PC-9 (cell line): ENCODE measurements at regions not wholly inside any gene's neighbourhood (a gene's known extent, or its start where the extent isn't known, plus 50 kb on each side); places are given as distances from the start of the nearest gene placed in this dataset.
A peak's percentile ranks its signal among the peaks of the same experiment; 100 is the strongest.

Experiments used
- BruUV-seq: library from RNA; stranded (reverse); fragments of 400-500 nt; replicated peaks from 2 replicates; lab custom pipeline; 2021; lab: Mats Ljungman, UMichigan
- CTCF ChIA-PET: fragments of 300-600 bp; sonication (Branson Sonifier 250); formaldehyde crosslinking; loops from one replicate; lab custom pipeline; 2022; ENCODE audit warnings: antibody characterized with exemption; lab: Charles Lee
- POLR2A ChIA-PET: fragments of 300-600 bp; sonication (Branson Sonifier 250); formaldehyde crosslinking; loops from one replicate; lab custom pipeline; 2022; ENCODE audit warnings: antibody characterized with exemption; ENCODE audit not compliant: unreplicated experiment; lab: Charles Lee
- DNase-seq, 2 experiments: peaks; one replicate each; pipeline versions ENCODE4 v3.0.0 to v3.0.0-alpha.2; 2015 to 2022; ENCODE audit warnings: mixed read lengths in 1 of 2
- H2AFZ ChIP-seq: fragments of 200-600 bp; sonication (generic); 2 replicates; pipeline ENCODE4 v1.8.1; 2017; ENCODE audit warnings: antibody characterized with exemption
- H3F3A ChIP-seq: fragments of 200-600 bp; sonication (generic); 2 replicates; pipeline ENCODE4 v1.8.1; 2017; ENCODE audit warnings: antibody characterized with exemption, mild to moderate bottlenecking, low read depth; ENCODE audit not compliant: insufficient read depth
- H3K27ac ChIP-seq: fragments of 200-600 bp; sonication (generic); 2 replicates; pipeline ENCODE4 v1.6.1; 2016; ENCODE audit warnings: mixed run types
- H3K27me3 ChIP-seq: fragments of 200-600 bp; sonication (generic); 2 replicates; pipeline ENCODE4 v1.6.1; 2016; ENCODE audit warnings: low read depth, mixed run types; ENCODE audit not compliant: insufficient read depth
- H3K36me3 ChIP-seq: fragments of 200-600 bp; sonication (generic); 2 replicates; pipeline ENCODE4 v1.6.1; 2016; ENCODE audit warnings: low read depth, mixed run types
- H3K4me1 ChIP-seq: fragments of 200-600 bp; sonication (generic); replicated peaks from 2 replicates; pipeline ENCODE4 v1.6.1; 2016; ENCODE audit warnings: mixed run types; ENCODE audit not compliant: insufficient read depth
- H3K4me2 ChIP-seq: fragments of 200-600 bp; sonication (generic); 2 replicates; pipeline ENCODE4 v1.6.1; 2017; ENCODE audit warnings: mixed run types
- H3K4me3 ChIP-seq: fragments of 200-600 bp; sonication (generic); 2 replicates; pipeline ENCODE4 v1.6.1; 2016; ENCODE audit warnings: mixed run types
- H3K79me2 ChIP-seq: fragments of 200-600 bp; sonication (generic); 2 replicates; pipeline ENCODE4 v1.6.1; 2017; ENCODE audit warnings: low read depth, mixed run types
- H3K9me2 ChIP-seq: fragments of 200-600 bp; sonication (generic); 2 replicates; pipeline ENCODE4 v1.8.1; 2017; ENCODE audit warnings: mild to moderate bottlenecking; ENCODE audit not compliant: insufficient read depth
- H3K9me3 ChIP-seq: fragments of 200-600 bp; sonication (generic); 2 replicates; pipeline ENCODE4 v1.8.1; 2016; ENCODE audit warnings: low read depth; ENCODE audit not compliant: insufficient read depth
- H4K20me1 ChIP-seq: fragments of 200-600 bp; sonication (generic); 2 replicates; pipeline ENCODE4 v1.8.1; 2017; ENCODE audit not compliant: insufficient read depth
- CTCF ChIP-seq: fragments of 200-600 bp; sonication (generic); conservative IDR thresholded peaks from 2 replicates; pipeline ENCODE4 v1.6.1; 2017; ENCODE audit warnings: mixed run types, antibody characterized with exemption, mild to moderate bottlenecking, moderate library complexity
- EZH2 ChIP-seq: fragments of 200-600 bp; sonication (generic); IDR thresholded peaks from 2 replicates; pipeline ENCODE4 v1.8.0; 2017; ENCODE audit warnings: antibody characterized with exemption, low read depth
- intact Hi-C: fragments of 100-400 bp; cut with micrococcal nuclease; formaldehyde crosslinking; loops from one replicate; pipeline ENCODE4 v1.10.0; 2022; ENCODE audit not compliant: unreplicated experiment

DNA sequence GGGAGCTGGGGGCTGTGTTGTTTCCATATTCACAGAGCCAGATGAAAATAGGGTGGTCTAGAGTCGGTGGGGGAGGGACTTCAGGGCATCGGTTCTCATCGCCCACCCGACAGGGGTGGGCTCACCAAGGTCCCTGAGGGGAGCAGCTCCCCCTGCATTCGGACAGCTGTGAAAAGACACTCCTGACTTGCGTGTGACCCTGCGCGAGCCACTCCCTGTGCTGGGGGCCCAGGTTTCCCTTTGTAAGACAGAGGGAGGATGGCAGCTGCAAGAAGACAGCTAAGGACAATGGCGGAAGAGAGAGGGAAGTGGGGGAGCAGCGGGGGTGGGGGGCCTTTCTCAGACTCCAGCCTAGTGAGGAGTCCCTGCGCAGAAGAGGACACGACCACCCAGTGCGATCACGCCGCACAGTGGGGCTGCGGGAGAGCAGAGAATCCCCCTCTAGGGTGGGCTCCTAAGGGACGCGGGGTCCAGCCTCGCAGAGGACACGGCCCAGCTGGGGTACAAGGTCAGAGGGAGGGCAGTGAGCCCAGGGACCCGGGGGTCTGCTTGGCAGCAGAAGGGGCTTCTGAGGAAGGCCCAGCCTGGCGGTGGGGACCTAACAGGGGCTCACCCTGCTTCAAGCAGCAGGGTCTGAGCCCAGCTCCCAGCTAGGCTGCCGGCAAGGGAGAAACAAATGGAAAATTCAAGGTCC, 326.9 kb upstream of the DIO3 start:
- intact Hi-C loops: loop anchor here (10.0 kb wide), 2 partner anchors 570 to 850 kb away; no protein-coding TSS in a partner anchor
- TF ChIP-seq EZH2 (no peak), CTCF (no peak)
- no peak overlapping the region for H2AFZ ChIP-seq

GRCh38 chr14:101234999-101235334, 326.3 kb upstream of the DIO3 start:
- Histone ChIP-seq H3K79me2 (no peaks in the 10 kb centered on the region), H3K36me3 (no peaks in the 10 kb centered on the region), H3K27me3 (no peaks in the 10 kb centered on the region), H3F3A (no peaks in the 10 kb centered on the region), H4K20me1 (no peaks in the 10 kb centered on the region), H3K9me3 (no peaks in the 10 kb centered on the region), H2AFZ (no peak overlapping the region), H3K27ac (no peak overlapping the region), H3K4me3 (no peak overlapping the region), H3K4me1 (no peaks in the 10 kb centered on the region), H3K9me2 (no peaks in the 10 kb centered on the region), H3K4me2 (no peak overlapping the region)
- CTCF ChIA-PET: no interaction called here
- no TSS peak for BruUV-seq
- POLR2A ChIA-PET: no interaction called here
- DNase-seq: no peak
- TF ChIP-seq CTCF (no peak), EZH2 (no peak)
- intact Hi-C loops: loop anchor here (10.0 kb wide), 2 partner anchors 570 to 850 kb away; no protein-coding TSS in a partner anchor

More for the DNA sequence above, 326.9 kb upstream of the DIO3 start:
- BruUV-seq: no TSS peak
- no peak overlapping the region for H3K27ac ChIP-seq
- H3K9me2 ChIP-seq: no peaks in the 10 kb centered on the region
- H3K79me2 ChIP-seq: no peaks in the 10 kb centered on the region
- H3K36me3 ChIP-seq: no peaks in the 10 kb centered on the region
- POLR2A ChIA-PET: no interaction called here
- DNase-seq: no peak
- H3F3A ChIP-seq: no peaks in the 10 kb centered on the region
- no peaks in the 10 kb centered on the region for H3K27me3 ChIP-seq
- H3K4me2 ChIP-seq: no peak overlapping the region
- no peaks in the 10 kb centered on the region for H3K9me3 ChIP-seq
- H3K4me3 ChIP-seq: no peak overlapping the region
- CTCF ChIA-PET: no interaction called here
- no peaks in the 10 kb centered on the region for H3K4me1 ChIP-seq
- H4K20me1 ChIP-seq: no peaks in the 10 kb centered on the region

DNA sequence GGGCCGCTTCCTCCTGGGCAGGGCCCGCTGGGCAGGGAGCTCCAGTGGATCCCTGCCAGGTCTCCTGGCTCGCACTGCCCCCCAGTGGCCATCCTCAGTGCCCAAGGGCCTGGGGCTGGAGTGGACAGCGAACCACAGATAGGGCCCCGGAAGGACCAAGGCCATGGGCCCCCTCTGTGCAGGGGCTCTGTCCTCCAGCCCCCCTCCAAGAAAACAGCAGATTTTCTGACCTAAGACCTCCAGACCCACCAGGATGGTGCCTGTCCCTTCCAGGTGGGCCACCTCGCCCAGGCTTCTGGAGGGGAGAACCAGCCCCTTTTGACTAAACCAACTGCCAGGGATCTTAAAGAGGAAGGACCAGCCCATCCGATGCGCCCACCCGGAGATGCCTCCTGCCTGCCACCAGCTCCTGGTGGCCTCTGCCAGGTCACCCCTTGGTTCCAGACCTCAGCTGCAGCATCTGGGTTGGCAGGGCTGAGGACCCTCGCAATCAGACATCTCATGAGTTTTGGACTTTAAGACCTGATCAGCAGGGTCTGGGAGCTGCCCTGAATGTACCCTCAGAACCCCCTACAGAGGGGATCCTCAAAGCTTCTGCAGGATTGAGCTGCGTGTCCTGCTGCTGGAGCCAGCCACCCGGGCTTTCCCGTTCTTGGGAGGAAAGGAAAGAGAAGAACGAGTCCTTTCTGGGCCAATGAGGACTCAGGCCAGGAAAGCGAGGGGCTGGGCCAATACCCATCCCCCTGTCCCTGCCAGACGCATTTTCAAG, 325.8 kb upstream of the DIO3 start:
- no TSS peak for BruUV-seq
- no peak overlapping the region for H3K4me3 ChIP-seq

More for the DNA sequence above, 325.8 kb upstream of the DIO3 start:
- CTCF ChIA-PET: no interaction called here
- H3K79me2 ChIP-seq: no peaks in the 10 kb centered on the region
- TF ChIP-seq EZH2 (no peak), CTCF (peak; percentile 74)
- no peak overlapping the region for H2AFZ ChIP-seq
- DNase-seq: peak in 1 of 2 experiments; percentile 14
- H3K36me3 ChIP-seq: no peaks in the 10 kb centered on the region
- H4K20me1 ChIP-seq: no peaks in the 10 kb centered on the region
- H3F3A ChIP-seq: no peaks in the 10 kb centered on the region
- H3K27me3 ChIP-seq: no peaks in the 10 kb centered on the region
- H3K9me2 ChIP-seq: no peaks in the 10 kb centered on the region
- H3K4me2 ChIP-seq: no peak overlapping the region
- intact Hi-C loops: loop anchor here (10.0 kb wide), 2 partner anchors 571 to 851 kb away; no protein-coding TSS in a partner anchor
- H3K27ac ChIP-seq: no peak overlapping the region
- no peaks in the 10 kb centered on the region for H3K4me1 ChIP-seq
- POLR2A ChIA-PET: no interaction called here
- H3K9me3 ChIP-seq: no peaks in the 10 kb centered on the region
